ENCODE measurements at regions not wholly inside any gene's neighbourhood (a gene's known extent, or its start where the extent isn't known, plus 50 kb on each side); places are given as distances from the start of the nearest gene placed in this dataset.
"Not testable (repeated sequence)": the region's sequence is repeated elsewhere in the genome, so short reads cannot be mapped to it uniquely, and the experiment has no call there.

DNA sequence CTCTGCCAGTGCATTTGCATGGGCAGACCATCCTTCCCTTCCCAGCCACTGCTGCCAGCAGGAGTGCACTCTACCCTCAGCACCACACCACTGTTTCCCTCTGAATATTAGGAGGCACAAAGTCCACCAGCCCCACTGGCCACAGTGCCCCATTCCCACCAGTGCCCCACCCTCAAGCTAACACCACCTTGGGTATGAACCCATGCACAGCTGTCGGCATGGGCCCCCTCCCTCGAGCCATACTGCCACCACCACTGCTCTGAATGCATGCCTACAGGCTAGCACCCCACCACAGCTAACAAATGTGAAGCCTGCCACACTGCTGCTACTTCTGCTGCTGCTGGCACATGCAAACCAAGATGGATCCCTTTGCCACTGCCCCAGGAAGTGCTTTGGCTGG lies 810.4 kb downstream of the TRAM1L1 start:
- no peaks in the 10 kb centered on the region for H3K79me2 ChIP-seq (ENCODE audit: low read length)
- no peak for TF ChIP-seq EZH2 (optimal IDR thresholded peaks at IDR 0.05; ENCODE audit: low read depth, low read length)
- TF ChIP-seq, protein P1, sequence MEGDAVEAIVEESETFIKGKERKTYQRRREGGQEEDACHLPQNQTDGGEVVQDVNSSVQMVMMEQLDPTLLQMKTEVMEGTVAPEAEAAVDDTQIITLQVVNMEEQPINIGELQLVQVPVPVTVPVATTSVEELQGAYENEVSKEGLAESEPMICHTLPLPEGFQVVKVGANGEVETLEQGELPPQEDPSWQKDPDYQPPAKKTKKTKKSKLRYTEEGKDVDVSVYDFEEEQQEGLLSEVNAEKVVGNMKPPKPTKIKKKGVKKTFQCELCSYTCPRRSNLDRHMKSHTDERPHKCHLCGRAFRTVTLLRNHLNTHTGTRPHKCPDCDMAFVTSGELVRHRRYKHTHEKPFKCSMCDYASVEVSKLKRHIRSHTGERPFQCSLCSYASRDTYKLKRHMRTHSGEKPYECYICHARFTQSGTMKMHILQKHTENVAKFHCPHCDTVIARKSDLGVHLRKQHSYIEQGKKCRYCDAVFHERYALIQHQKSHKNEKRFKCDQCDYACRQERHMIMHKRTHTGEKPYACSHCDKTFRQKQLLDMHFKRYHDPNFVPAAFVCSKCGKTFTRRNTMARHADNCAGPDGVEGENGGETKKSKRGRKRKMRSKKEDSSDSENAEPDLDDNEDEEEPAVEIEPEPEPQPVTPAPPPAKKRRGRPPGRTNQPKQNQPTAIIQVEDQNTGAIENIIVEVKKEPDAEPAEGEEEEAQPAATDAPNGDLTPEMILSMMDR (IDR thresholded peaks at IDR 0.05; ENCODE audit: low read length), result no peak
- no peak for TF ChIP-seq EZH2phosphoT487 (IDR thresholded peaks at IDR 0.05; ENCODE audit: low read length)

DNA sequence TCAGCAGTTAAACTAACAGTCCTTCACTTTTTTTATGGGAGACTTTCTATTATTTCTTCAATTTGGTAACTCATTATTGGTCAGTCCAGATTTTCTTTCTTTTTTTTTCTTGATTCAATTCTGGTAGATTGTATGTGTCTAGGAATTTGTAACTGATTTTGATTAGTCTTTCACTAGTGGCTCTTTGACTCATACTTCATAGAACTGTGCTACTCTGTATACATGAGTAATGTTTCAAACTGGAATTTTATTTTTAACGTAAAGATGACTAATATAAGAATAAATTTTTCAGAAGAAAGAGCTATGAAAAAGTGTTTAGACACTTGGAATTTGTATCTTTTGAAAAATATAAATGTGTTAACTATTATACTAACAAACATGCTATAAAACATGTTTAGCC lies 813.0 kb downstream of the TRAM1L1 start:
- Histone ChIP-seq H3K4me2 (ENCODE audit: low read depth, low read length) (no peak overlapping the region), H3K4me3 (ENCODE audit: low read length) (no peak overlapping the region), H3K36me3 (replicated peaks; ENCODE audit: insufficient read depth, low read length) (no peaks in the 10 kb centered on the region), H4K20me1 (ENCODE audit: insufficient read depth, low read length) (no peaks in the 10 kb centered on the region), H3K27ac (ENCODE audit: low read length) (no peak overlapping the region), H3K9ac (ENCODE audit: low read length) (no peak overlapping the region), H3K9me2 (replicated peaks; ENCODE audit: insufficient read depth, low read length) (no peaks in the 10 kb centered on the region), H3K27me3 (replicated peaks; ENCODE audit: insufficient read depth, low read length) (no peaks in the 10 kb centered on the region), H3K79me2 (ENCODE audit: low read length) (no peaks in the 10 kb centered on the region), H2AFZ (ENCODE audit: low read length) (no peak overlapping the region), H3K9me3 (replicated peaks; ENCODE audit: insufficient read depth, low read length) (no peaks in the 10 kb centered on the region; the same call in 1 of the 2 replicates), H3K4me1 (ENCODE audit: low read length) (no peaks in the 10 kb centered on the region), H3F3A (ENCODE audit: insufficient read depth, low read length) (no peaks in the 10 kb centered on the region)
- TF ChIP-seq, protein P1 (IDR thresholded peaks at IDR 0.05; ENCODE audit: low read length), result no peak
- TF ChIP-seq EZH2phosphoT487 (IDR thresholded peaks at IDR 0.05; ENCODE audit: low read length), result no peak
- DNase-seq, result no peak

More for the DNA sequence above, 810.4 kb downstream of the TRAM1L1 start:
- DNase-seq, result no peak
- Histone ChIP-seq H3K27ac (ENCODE audit: low read length) (no peak overlapping the region), H3K4me1 (ENCODE audit: low read length) (no peaks in the 10 kb centered on the region), H3K9ac (ENCODE audit: low read length) (no peak overlapping the region), H3K27me3 (replicated peaks; ENCODE audit: insufficient read depth, low read length) (no peaks in the 10 kb centered on the region), H3K4me2 (ENCODE audit: low read depth, low read length) (no peak overlapping the region), H2AFZ (ENCODE audit: low read length) (no peak overlapping the region), H3K9me3 (replicated peaks; ENCODE audit: insufficient read depth, low read length) (no peaks in the 10 kb centered on the region; the same call in 1 of the 2 replicates), H3K4me3 (ENCODE audit: low read length) (no peak overlapping the region), H3F3A (ENCODE audit: insufficient read depth, low read length) (no peaks in the 10 kb centered on the region), H3K9me2 (replicated peaks; ENCODE audit: insufficient read depth, low read length) (no peaks in the 10 kb centered on the region), H4K20me1 (ENCODE audit: insufficient read depth, low read length) (no peaks in the 10 kb centered on the region), H3K36me3 (replicated peaks; ENCODE audit: insufficient read depth, low read length) (no peaks in the 10 kb centered on the region)

DNA sequence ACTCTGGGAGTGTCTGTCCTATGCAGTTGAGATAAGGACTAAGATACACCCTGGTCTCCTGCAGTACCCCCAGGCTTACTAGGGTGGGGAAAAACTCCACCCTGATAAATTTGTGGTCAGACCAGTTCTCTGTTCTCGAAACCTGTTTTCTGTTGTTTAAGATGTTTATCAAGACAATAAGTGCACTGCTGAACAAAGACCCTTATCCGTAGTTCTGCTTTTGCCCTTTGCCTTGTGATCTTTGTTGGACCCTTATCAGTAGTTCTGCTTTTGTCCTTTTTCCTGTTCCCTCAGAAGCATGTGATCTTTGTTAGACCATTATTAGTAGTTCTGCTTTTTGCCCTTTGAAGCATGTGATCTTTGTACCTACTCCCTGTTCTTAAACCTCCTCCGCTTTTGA lies 824.4 kb downstream of the TRAM1L1 start:
- not testable (repeated sequence) for H3K4me2 ChIP-seq (ENCODE audit: low read depth, low read length); H3K9ac ChIP-seq (ENCODE audit: low read length); H3K36me3 ChIP-seq (replicated peaks; ENCODE audit: insufficient read depth, low read length); H3K9me2 ChIP-seq (replicated peaks; ENCODE audit: insufficient read depth, low read length); H3K4me3 ChIP-seq (ENCODE audit: low read length); H3K27me3 ChIP-seq (replicated peaks; ENCODE audit: insufficient read depth, low read length); H3K4me1 ChIP-seq (ENCODE audit: low read length); H3K9me3 ChIP-seq (replicated peaks; ENCODE audit: insufficient read depth, low read length); H3K27ac ChIP-seq (ENCODE audit: low read length); H4K20me1 ChIP-seq (ENCODE audit: insufficient read depth, low read length); DNase-seq; H2AFZ ChIP-seq (ENCODE audit: low read length); H3F3A ChIP-seq (ENCODE audit: insufficient read depth, low read length); H3K79me2 ChIP-seq (ENCODE audit: low read length)

DNA sequence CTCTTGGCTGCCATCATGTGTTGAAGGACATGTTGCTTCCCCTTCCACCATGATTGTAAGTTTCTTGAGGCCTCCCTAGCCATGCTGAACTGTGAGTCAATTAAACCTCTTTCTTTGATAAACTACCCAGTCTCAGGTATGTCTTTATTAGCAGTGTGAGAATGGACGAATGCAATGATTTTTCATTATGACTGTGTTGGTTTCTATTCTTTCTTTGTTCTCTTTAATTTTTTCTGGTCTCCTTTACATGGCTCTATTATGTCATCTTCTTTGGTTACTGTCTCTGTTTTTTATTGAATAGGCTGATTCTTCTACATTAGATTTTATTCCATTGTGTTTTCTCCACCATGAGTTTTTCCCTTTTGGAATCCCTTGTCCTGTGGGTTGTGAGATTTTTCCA lies 840.6 kb downstream of the TRAM1L1 start:
- H3K4me1 ChIP-seq (ENCODE audit: low read length), result no peaks in the 10 kb centered on the region
- no peaks in the 10 kb centered on the region for H4K20me1 ChIP-seq (ENCODE audit: insufficient read depth, low read length)
- no peak overlapping the region for H2AFZ ChIP-seq (ENCODE audit: low read length)

More for the DNA sequence above, 840.6 kb downstream of the TRAM1L1 start:
- DNase-seq, result no peak
- H3K27ac ChIP-seq (ENCODE audit: low read length), result no peak overlapping the region
- H3K79me2 ChIP-seq (ENCODE audit: low read length), result no peaks in the 10 kb centered on the region
- no peak overlapping the region for H3K4me3 ChIP-seq (ENCODE audit: low read length)
- no peaks in the 10 kb centered on the region for H3K36me3 ChIP-seq (replicated peaks; ENCODE audit: insufficient read depth, low read length)
- H3K9me2 ChIP-seq (replicated peaks; ENCODE audit: insufficient read depth, low read length), result no peaks in the 10 kb centered on the region
- no peaks in the 10 kb centered on the region for H3K9me3 ChIP-seq (replicated peaks; ENCODE audit: insufficient read depth, low read length)
- no peaks in the 10 kb centered on the region for H3K27me3 ChIP-seq (replicated peaks; ENCODE audit: insufficient read depth, low read length)
- no peak overlapping the region for H3K4me2 ChIP-seq (ENCODE audit: low read depth, low read length)
- no peak overlapping the region for H3K9ac ChIP-seq (ENCODE audit: low read length)
- no peaks in the 10 kb centered on the region for H3F3A ChIP-seq (ENCODE audit: insufficient read depth, low read length)
- TF ChIP-seq, protein P1 (IDR thresholded peaks at IDR 0.05; ENCODE audit: low read length), result no peak
- TF ChIP-seq EZH2phosphoT487 (IDR thresholded peaks at IDR 0.05; ENCODE audit: low read length), result no peak
- TF ChIP-seq EZH2 (optimal IDR thresholded peaks at IDR 0.05; ENCODE audit: low read depth, low read length), result no peak

All from MM.1S (cell line).